Naive B cell (primary cell): ENCODE measurements at regions not wholly inside any gene's neighbourhood (a gene's known extent, or its start where the extent isn't known, plus 50 kb on each side); places are given as distances from the start of the nearest gene placed in this dataset.
A peak's percentile ranks its signal among the peaks of the same experiment; 100 is the strongest.

Experiments
- ATAC-seq, 2 donors: fragments of 150-1000 bp; cut with Tn5 transposase; 2 replicates each; pipeline ENCODE4 v1.10.0; 2021; ENCODE audit warnings: low read depth in 2 of 2, mild to moderate bottlenecking in 2 of 2, moderate library complexity in 2 of 2
- DNase-seq: peaks from one replicate; pipeline ENCODE4 v3.0.0; 2022
- H3K27ac Mint-ChIP-seq, 6 donors: one replicate each; pipeline ENCODE4 v1.8.0; 2020 to 2022; ENCODE audit warnings: mild to moderate bottlenecking in 6 of 6, mixed read lengths in 6 of 6, moderate library complexity in 5 of 6, inconsistent platforms in 2 of 6
- H3K27me3 Mint-ChIP-seq, 3 donors: one replicate each; pipeline ENCODE4 v1.8.0; 2021 to 2022; ENCODE audit warnings: mixed read lengths in 3 of 3, mild to moderate bottlenecking in 1 of 3
- H3K36me3 Mint-ChIP-seq, 2 donors: one replicate each; pipeline ENCODE4 v1.8.0; 2020 to 2022; ENCODE audit warnings: mixed read lengths in 2 of 2, inconsistent platforms in 1 of 2, mild to moderate bottlenecking in 1 of 2
- H3K4me1 Mint-ChIP-seq, 3 donors: one replicate each; pipeline ENCODE4 v1.8.0; 2020 to 2022; ENCODE audit warnings: mixed read lengths in 3 of 3, inconsistent platforms in 1 of 3, mild to moderate bottlenecking in 1 of 3, moderate library complexity in 1 of 3
- H3K4me3 Mint-ChIP-seq, 8 donors: one replicate each; pipeline ENCODE4 v1.8.0; 2020 to 2022; ENCODE audit warnings: mild to moderate bottlenecking in 8 of 8, mixed read lengths in 8 of 8, moderate library complexity in 8 of 8, inconsistent platforms in 2 of 8
- H3K9me3 Mint-ChIP-seq, 7 donors: one replicate each; pipeline ENCODE4 v1.8.0; 2020 to 2022; ENCODE audit warnings: mixed read lengths in 7 of 7, mild to moderate bottlenecking in 5 of 7, inconsistent platforms in 2 of 7, moderate library complexity in 1 of 7

- H3K27me3 Mint-ChIP-seq: peaks cover 4 to 21% (median 13%) of the 10 kb centered on the region in 3 donors
- H3K36me3 Mint-ChIP-seq: no peaks in the 10 kb centered on the region
- no peak for ATAC-seq
- peaks cover 0 to 9% (median 2%) of the 10 kb centered on the region in 7 donors for H3K9me3 Mint-ChIP-seq
- no peak overlapping the region for H3K27ac Mint-ChIP-seq
- DNase-seq: no peak
- H3K4me1 Mint-ChIP-seq: no peaks in the 10 kb centered on the region
- no peak overlapping the region for H3K4me3 Mint-ChIP-seq
These were observed 94.1 kb upstream of the MID1 start for GRCh38 chrX:10714531-10714930.

DNA sequence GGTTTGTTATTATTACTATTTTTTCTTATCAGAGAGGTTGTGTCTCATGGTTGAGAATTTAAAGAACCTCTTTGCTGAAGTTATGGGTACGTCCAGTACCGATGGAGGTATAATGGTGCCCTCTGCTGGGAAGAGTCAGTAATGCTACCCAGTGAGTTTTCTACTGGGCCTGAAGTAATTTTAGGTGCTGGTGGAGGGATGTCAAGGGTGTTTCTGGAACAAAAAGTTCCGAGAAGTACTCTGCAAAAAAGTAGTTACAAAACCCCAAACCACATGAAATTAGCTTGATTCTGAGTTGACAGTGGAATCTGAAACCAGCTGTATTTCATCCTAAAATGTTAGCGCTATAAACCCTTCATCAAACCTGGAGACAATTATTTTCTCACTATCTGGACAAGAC lies 102.5 kb upstream of the MID1 start:
- ATAC-seq (peak; percentile 28 to 50), DNase-seq (peak; percentile 30)
- Mint-ChIP-seq H3K9me3 (peaks cover 0 to 5% (median 0%) of the 10 kb centered on the region in 7 donors), H3K4me3 (no peak overlapping the region), H3K27me3 (peaks cover 0 to 13% (median 6%) of the 10 kb centered on the region in 3 donors), H3K4me1 (no peaks in the 10 kb centered on the region), H3K36me3 (no peaks in the 10 kb centered on the region), H3K27ac (no peak overlapping the region)

DNA sequence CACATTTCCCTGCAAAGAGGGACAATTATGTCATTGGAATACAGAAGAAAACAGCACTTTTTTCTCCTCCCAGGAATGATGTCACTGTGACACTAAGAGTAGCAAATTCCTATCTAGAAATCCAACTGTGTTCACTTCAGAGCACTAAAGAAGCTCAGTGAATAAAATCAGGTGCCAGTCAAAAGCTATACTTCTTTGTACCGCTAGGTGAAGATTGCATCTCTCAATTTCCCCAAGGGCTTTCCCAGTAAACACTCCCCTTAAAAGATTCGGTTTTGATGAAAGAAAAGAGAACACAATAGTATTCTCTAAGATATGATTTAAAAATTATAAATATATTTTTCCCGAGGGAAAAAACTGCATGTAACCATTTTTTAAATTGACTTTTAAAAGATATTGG lies 104.7 kb upstream of the MID1 start:
- H3K9me3 Mint-ChIP-seq: peaks cover 0 to 3% (median 0%) of the 10 kb centered on the region in 7 donors

DNA sequence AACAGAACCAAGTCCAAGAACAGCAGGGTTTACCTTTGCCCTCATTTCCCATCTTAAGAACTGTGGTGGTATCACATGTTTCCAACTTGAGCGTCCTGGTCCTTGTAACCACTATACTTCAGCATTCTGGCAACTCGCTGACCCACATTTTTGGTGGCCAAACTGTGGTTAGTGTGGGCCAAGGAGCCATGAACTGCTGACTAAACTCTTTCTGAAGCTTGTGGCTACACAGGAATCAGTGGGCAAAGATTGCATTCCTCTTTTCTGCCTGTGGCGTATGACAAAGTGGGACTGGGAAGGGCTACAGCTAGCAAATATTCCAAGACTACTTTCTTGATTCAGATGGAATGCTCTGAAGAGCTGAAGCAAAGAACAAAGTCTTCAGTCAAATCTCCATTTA lies 106.3 kb upstream of the MID1 start:
- no peak overlapping the region for H3K4me3 Mint-ChIP-seq
- H3K27me3 Mint-ChIP-seq: peaks cover 0 to 9% (median 6%) of the 10 kb centered on the region in 3 donors
- no peak overlapping the region for H3K27ac Mint-ChIP-seq
- no peak for ATAC-seq
- H3K9me3 Mint-ChIP-seq: peaks cover 0 to 2% (median 0%) of the 10 kb centered on the region in 7 donors
- no peaks in the 10 kb centered on the region for H3K36me3 Mint-ChIP-seq
- no peaks in the 10 kb centered on the region for H3K4me1 Mint-ChIP-seq
- DNase-seq: no peak

More for the DNA sequence above, 104.7 kb upstream of the MID1 start:
- Mint-ChIP-seq H3K36me3 (no peaks in the 10 kb centered on the region), H3K4me3 (no peak overlapping the region), H3K27ac (no peak overlapping the region), H3K27me3 (peaks cover 0 to 9% (median 6%) of the 10 kb centered on the region in 3 donors), H3K4me1 (no peaks in the 10 kb centered on the region)
- ATAC-seq (no peak), DNase-seq (no peak)

GRCh38 chrX:10728806-10729389 lies 108.5 kb upstream of the MID1 start:
- H3K4me1 Mint-ChIP-seq: no peaks in the 10 kb centered on the region
- DNase-seq: no peak
- H3K9me3 Mint-ChIP-seq: peaks cover 0 to 2% (median 0%) of the 10 kb centered on the region in 7 donors
- H3K4me3 Mint-ChIP-seq: no peak overlapping the region
- H3K27ac Mint-ChIP-seq: no peak overlapping the region
- ATAC-seq: no peak
- peaks cover 0 to 9% (median 6%) of the 10 kb centered on the region in 3 donors for H3K27me3 Mint-ChIP-seq
- no peaks in the 10 kb centered on the region for H3K36me3 Mint-ChIP-seq

DNA sequence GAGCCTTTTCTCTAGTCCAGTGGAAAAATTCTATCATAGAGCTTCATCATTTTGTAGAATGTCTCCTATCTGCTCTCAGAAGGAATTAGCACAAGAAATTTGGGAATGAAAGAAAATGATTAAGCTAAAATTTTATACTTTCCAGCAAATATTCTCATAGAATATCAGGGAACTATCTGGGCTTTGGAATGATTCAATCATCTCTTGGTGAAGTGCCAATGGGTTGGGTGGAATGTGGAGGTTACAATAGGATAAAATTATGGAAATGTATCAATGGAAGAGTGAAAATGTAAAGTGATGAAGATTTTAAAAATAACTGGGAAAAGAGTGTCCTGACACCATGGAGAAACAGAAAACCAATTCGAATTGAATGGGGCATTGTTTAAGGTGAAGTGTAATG lies 119.0 kb upstream of the MID1 start:
- Mint-ChIP-seq H3K9me3 (no peaks in the 10 kb centered on the region), H3K4me1 (no peaks in the 10 kb centered on the region), H3K27ac (no peak overlapping the region), H3K36me3 (no peaks in the 10 kb centered on the region), H3K27me3 (peaks cover 10 to 24% (median 15%) of the 10 kb centered on the region in 3 donors), H3K4me3 (no peak overlapping the region)
- no peak for ATAC-seq
- no peak for DNase-seq

DNA sequence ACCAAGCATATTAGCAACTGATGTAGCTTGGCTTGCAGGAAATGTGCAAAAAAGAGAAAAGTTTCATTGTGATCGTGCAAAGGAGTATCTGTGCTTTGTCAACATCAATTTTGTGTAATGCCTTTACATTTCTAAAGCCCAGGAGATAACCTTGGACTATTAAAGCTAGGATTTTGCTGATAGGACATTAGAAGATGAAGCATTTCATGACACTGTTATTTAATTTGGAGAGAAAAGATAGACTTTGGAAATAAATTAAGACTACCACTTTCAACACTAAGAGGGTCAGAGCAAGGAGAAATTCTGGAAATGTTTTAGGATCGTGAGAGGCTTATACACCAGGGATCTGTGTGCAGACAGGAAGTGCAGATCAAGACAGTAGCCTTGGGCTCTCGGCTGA lies 120.6 kb upstream of the MID1 start:
- H3K9me3 Mint-ChIP-seq: no peaks in the 10 kb centered on the region
- no peak for DNase-seq
- no peak for ATAC-seq
- H3K4me1 Mint-ChIP-seq: no peaks in the 10 kb centered on the region
- H3K27ac Mint-ChIP-seq: no peak overlapping the region
- peaks cover 10 to 29% (median 21%) of the 10 kb centered on the region in 3 donors for H3K27me3 Mint-ChIP-seq
- no peak overlapping the region for H3K4me3 Mint-ChIP-seq
- no peaks in the 10 kb centered on the region for H3K36me3 Mint-ChIP-seq

- no peaks in the 10 kb centered on the region for H3K36me3 Mint-ChIP-seq
- H3K9me3 Mint-ChIP-seq: no peaks in the 10 kb centered on the region
- DNase-seq (no peak), ATAC-seq (no peak)
- no peak overlapping the region for H3K27ac Mint-ChIP-seq
- H3K4me3 Mint-ChIP-seq: no peak overlapping the region
- H3K4me1 Mint-ChIP-seq: no peaks in the 10 kb centered on the region
- peaks cover 10 to 29% (median 21%) of the 10 kb centered on the region in 3 donors for H3K27me3 Mint-ChIP-seq
These were observed 121.2 kb upstream of the MID1 start for GRCh38 chrX:10741550-10741949.

DNA sequence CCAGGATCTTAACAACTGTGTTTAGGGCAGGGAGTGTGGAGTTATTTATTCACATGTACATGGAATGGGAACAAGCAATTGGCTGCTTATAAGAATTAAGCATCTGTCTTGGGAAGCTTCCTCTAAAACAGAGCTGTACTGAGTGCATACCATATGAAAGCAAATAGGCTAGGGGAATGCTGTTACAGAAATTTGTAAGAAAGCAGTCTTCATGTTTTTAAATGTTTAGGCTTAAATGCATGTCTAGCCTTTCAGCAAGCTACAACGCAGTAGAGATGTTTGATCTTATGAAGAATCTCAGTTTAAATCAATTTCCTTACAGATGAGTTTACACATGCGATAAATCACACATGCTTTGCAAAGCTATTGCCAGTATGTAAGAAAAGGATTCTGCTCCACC lies 123.1 kb upstream of the MID1 start:
- DNase-seq (no peak), ATAC-seq (no peak)
- H3K4me3 Mint-ChIP-seq: no peak overlapping the region
- no peak overlapping the region for H3K27ac Mint-ChIP-seq
- H3K36me3 Mint-ChIP-seq: no peaks in the 10 kb centered on the region
- no peaks in the 10 kb centered on the region for H3K4me1 Mint-ChIP-seq
- peaks cover 10 to 21% (median 18%) of the 10 kb centered on the region in 3 donors for H3K27me3 Mint-ChIP-seq
- H3K9me3 Mint-ChIP-seq: no peaks in the 10 kb centered on the region

DNA sequence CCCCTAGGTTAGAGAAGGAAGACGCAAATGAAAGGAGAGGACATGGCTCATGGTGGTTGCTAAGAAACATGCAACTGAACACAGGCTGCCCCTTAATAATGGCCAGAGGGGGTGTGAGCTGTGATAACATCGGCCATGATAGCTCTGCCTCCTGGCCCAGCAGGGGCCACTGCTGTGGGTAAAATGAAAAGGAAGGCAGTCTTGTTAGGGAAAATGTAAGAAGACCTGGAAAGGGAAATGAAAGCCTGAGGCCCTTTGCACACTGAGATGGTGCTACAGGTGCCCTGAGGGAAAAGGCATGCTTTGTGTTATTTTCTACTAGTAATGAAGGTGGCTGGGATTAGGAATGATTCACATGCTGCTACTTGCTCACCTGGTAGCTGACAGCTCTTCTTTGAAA lies 123.6 kb upstream of the MID1 start:
- no peaks in the 10 kb centered on the region for H3K36me3 Mint-ChIP-seq
- ATAC-seq: no peak

GRCh38 chrX:10747975-10748374 lies 127.6 kb upstream of the MID1 start:
- H3K27ac Mint-ChIP-seq: no peak overlapping the region
- no peaks in the 10 kb centered on the region for H3K36me3 Mint-ChIP-seq
- no peak for DNase-seq
- no peak for ATAC-seq
- peaks cover 0 to 10% (median 2%) of the 10 kb centered on the region in 7 donors for H3K9me3 Mint-ChIP-seq
- H3K27me3 Mint-ChIP-seq: peaks cover 6 to 24% (median 13%) of the 10 kb centered on the region in 3 donors
- no peaks in the 10 kb centered on the region for H3K4me1 Mint-ChIP-seq
- no peak overlapping the region for H3K4me3 Mint-ChIP-seq

More for the DNA sequence above, 123.6 kb upstream of the MID1 start:
- no peaks in the 10 kb centered on the region for H3K4me1 Mint-ChIP-seq
- no peak for DNase-seq
- H3K27ac Mint-ChIP-seq: no peak overlapping the region
- peaks cover 10 to 19% (median 13%) of the 10 kb centered on the region in 3 donors for H3K27me3 Mint-ChIP-seq
- no peaks in the 10 kb centered on the region for H3K9me3 Mint-ChIP-seq
- H3K4me3 Mint-ChIP-seq: peak overlapping the region in 1 of 8 donors; percentile 43

- Mint-ChIP-seq H3K27ac (no peak overlapping the region), H3K9me3 (peaks cover 0 to 10% (median 2%) of the 10 kb centered on the region in 7 donors), H3K4me1 (no peaks in the 10 kb centered on the region), H3K36me3 (no peaks in the 10 kb centered on the region), H3K27me3 (peaks cover 0 to 24% (median 13%) of the 10 kb centered on the region in 3 donors), H3K4me3 (no peak overlapping the region)
- ATAC-seq: no peak
- DNase-seq: no peak
These were observed 128.7 kb upstream of the MID1 start for GRCh38 chrX:10749113-10749512.

DNA sequence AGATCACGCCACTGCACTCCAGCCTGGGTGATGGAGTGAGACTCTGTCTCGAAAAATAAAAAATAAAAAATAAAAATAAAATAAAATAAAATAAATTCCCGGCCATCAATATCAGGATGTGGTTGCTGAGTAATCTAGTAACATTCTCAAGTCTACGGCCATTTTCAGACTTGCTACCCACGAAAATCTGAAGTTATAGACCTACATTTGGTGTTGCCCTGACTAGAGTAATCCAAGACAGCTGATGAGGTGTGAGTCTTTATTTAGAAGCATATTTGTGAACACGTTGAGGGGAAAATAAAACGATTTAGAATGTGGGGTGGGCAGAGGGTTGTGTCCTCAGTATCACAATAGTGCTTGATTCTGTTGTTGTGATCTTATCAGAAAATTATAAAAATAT lies 130.2 kb upstream of the MID1 start:
- Mint-ChIP-seq H3K4me1 (no peaks in the 10 kb centered on the region), H3K4me3 (no peak overlapping the region), H3K9me3 (peaks cover 0 to 10% (median 2%) of the 10 kb centered on the region in 7 donors), H3K27me3 (peaks cover 0 to 21% (median 19%) of the 10 kb centered on the region in 3 donors), H3K27ac (no peak overlapping the region), H3K36me3 (no peaks in the 10 kb centered on the region)
- no peak for DNase-seq
- ATAC-seq: no peak

- H3K27me3 Mint-ChIP-seq: peaks cover 0 to 15% (median 15%) of the 10 kb centered on the region in 3 donors
- peaks cover 0 to 10% (median 2%) of the 10 kb centered on the region in 7 donors for H3K9me3 Mint-ChIP-seq
- H3K4me3 Mint-ChIP-seq: no peak overlapping the region
- H3K36me3 Mint-ChIP-seq: no peaks in the 10 kb centered on the region
- DNase-seq: no peak
- H3K4me1 Mint-ChIP-seq: no peaks in the 10 kb centered on the region
- ATAC-seq: no peak
- H3K27ac Mint-ChIP-seq: no peak overlapping the region
These were observed 132.7 kb upstream of the MID1 start for GRCh38 chrX:10753116-10753515.
